HL-60 (cell line): ENCODE measurements at regions not wholly inside any gene's neighbourhood (a gene's known extent, or its start where the extent isn't known, plus 50 kb on each side); places are given as distances from the start of the nearest gene placed in this dataset.

ENCODE experiments used
- DNase-seq, 2 experiments: peaks; one replicate each; pipeline ENCODE4 v3.0.0-alpha.2; 2010 to 2020; ENCODE audit warnings: low read depth in 1 of 2, low spot score in 1 of 2
- H3K27ac ChIP-seq: fragments of 250-450 bp; sonication (Bioruptor Pico); replicated peaks from 2 replicates; pipeline ENCODE4 v1.5.1; 2020; ENCODE audit warnings: mild to moderate bottlenecking, moderate library complexity
- H3K27me3 ChIP-seq: fragments of 250-450 bp; sonication (Bioruptor Pico); 2 replicates; pipeline ENCODE4 v1.5.1; 2021; ENCODE audit warnings: mild to moderate bottlenecking, moderate library complexity; ENCODE audit not compliant: insufficient read depth, poor library complexity, severe bottlenecking
- H3K4me3 ChIP-seq: replicated peaks from 2 replicates; pipeline ENCODE4 v1.5.1; 2011; ENCODE audit warnings: mild to moderate bottlenecking, control low read depth, low read length; ENCODE audit not compliant: insufficient read depth
- GABPA ChIP-seq: IDR thresholded peaks from 2 replicates; pipeline ENCODE4 v1.6.1; 2012; ENCODE audit warnings: low read depth
- POLR2AphosphoS5 ChIP-seq: IDR thresholded peaks from 2 replicates; pipeline ENCODE4 v1.6.1; 2012; ENCODE audit warnings: low read depth
- SPI1 ChIP-seq: IDR thresholded peaks from 2 replicates; pipeline ENCODE4 v1.6.1; 2012; ENCODE audit warnings: low read depth, mild to moderate bottlenecking, borderline replicate concordance
- TF ChIP-seq, protein P1 (sequence below): IDR thresholded peaks from 2 replicates; pipeline ENCODE4 v1.6.1; 2012; ENCODE audit warnings: low read depth; ENCODE audit not compliant: insufficient replicate concordance
- TF ChIP-seq, protein P2 (sequence below): IDR thresholded peaks from one replicate; pipeline ENCODE4 v1.5.1; 2011; ENCODE audit warnings: low read length, control low read depth, inconsistent platforms; ENCODE audit not compliant: insufficient read depth

DNA sequence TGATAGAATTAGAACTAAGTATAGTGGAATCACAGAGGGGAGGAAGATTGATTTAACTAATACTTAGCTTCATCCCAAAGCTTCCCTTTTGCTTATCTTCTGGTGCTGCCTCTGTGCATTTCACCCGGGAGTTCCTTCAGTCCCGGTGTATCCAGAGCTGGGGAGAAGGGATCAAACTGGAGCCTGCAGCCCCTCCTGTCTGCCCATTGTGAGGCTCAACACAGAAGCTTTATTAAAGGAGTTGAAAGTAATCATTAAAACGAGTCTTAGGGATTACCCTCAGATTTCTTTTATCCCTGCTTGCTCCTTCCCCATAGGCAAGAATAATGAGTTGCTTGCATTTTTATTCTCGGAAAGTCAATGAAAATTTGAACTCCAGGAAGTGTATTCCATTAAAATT, 739.7 kb upstream of the DDX18 start:
- no peak overlapping the region for H3K4me3 ChIP-seq
- H3K27ac ChIP-seq, result no peak overlapping the region
- no peak for DNase-seq
- TF ChIP-seq, protein P1, sequence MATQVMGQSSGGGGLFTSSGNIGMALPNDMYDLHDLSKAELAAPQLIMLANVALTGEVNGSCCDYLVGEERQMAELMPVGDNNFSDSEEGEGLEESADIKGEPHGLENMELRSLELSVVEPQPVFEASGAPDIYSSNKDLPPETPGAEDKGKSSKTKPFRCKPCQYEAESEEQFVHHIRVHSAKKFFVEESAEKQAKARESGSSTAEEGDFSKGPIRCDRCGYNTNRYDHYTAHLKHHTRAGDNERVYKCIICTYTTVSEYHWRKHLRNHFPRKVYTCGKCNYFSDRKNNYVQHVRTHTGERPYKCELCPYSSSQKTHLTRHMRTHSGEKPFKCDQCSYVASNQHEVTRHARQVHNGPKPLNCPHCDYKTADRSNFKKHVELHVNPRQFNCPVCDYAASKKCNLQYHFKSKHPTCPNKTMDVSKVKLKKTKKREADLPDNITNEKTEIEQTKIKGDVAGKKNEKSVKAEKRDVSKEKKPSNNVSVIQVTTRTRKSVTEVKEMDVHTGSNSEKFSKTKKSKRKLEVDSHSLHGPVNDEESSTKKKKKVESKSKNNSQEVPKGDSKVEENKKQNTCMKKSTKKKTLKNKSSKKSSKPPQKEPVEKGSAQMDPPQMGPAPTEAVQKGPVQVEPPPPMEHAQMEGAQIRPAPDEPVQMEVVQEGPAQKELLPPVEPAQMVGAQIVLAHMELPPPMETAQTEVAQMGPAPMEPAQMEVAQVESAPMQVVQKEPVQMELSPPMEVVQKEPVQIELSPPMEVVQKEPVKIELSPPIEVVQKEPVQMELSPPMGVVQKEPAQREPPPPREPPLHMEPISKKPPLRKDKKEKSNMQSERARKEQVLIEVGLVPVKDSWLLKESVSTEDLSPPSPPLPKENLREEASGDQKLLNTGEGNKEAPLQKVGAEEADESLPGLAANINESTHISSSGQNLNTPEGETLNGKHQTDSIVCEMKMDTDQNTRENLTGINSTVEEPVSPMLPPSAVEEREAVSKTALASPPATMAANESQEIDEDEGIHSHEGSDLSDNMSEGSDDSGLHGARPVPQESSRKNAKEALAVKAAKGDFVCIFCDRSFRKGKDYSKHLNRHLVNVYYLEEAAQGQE, result no peak
- TF ChIP-seq GABPA (no peak), SPI1 (no peak), POLR2AphosphoS5 (no peak)
- TF ChIP-seq, protein P2, sequence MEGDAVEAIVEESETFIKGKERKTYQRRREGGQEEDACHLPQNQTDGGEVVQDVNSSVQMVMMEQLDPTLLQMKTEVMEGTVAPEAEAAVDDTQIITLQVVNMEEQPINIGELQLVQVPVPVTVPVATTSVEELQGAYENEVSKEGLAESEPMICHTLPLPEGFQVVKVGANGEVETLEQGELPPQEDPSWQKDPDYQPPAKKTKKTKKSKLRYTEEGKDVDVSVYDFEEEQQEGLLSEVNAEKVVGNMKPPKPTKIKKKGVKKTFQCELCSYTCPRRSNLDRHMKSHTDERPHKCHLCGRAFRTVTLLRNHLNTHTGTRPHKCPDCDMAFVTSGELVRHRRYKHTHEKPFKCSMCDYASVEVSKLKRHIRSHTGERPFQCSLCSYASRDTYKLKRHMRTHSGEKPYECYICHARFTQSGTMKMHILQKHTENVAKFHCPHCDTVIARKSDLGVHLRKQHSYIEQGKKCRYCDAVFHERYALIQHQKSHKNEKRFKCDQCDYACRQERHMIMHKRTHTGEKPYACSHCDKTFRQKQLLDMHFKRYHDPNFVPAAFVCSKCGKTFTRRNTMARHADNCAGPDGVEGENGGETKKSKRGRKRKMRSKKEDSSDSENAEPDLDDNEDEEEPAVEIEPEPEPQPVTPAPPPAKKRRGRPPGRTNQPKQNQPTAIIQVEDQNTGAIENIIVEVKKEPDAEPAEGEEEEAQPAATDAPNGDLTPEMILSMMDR, result no peak
- H3K27me3 ChIP-seq, result no peaks in the 10 kb centered on the region

DNA sequence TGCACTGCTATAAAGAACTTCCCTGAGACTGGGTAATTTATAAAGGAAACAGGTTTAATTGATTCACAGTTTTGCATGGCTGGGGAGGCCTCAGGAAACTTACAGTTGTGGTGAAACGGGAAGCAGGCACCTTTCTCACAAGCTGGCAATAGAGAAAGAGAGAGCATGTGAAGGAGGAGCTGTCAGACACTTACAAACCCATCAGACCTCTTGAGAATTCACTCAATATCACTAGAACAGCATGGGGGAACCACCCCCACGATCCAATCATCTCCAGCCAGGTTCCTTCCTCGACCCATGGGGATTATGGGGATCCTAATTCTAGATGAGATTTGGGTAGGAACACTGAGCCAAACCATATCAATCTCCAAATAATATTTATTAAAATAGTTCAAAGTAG, 729.2 kb upstream of the DDX18 start:
- no peak for DNase-seq
- TF ChIP-seq, protein P2, result no peak
- TF ChIP-seq SPI1 (no peak), POLR2AphosphoS5 (no peak), GABPA (no peak)
- TF ChIP-seq, protein P1, result no peak
- no peaks in the 10 kb centered on the region for H3K27me3 ChIP-seq
- no peak overlapping the region for H3K4me3 ChIP-seq
- H3K27ac ChIP-seq, result no peak overlapping the region

DNA sequence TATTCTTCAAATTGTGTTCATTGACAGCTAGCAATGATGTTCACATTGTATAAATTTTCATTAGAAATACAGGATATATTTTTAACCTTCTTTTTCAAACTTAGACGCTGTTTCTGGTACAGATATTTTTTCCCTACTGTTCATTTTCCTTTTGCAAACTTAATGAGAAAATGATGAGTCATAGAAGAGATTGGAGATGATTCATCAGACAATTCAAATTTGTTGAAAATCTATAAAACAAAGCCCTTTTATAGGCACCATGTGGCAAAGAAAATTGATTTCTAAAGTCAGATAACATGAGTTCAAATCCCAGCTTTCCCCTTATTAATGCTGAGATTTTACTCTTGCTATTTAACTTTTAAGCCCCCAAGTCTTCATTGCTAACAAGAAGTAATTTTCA, 728.8 kb upstream of the DDX18 start:
- Histone ChIP-seq H3K27me3 (no peaks in the 10 kb centered on the region), H3K4me3 (no peak overlapping the region), H3K27ac (no peak overlapping the region)
- no peak for DNase-seq
- TF ChIP-seq POLR2AphosphoS5 (no peak), SPI1 (no peak), GABPA (no peak)
- TF ChIP-seq, protein P2, result no peak
- TF ChIP-seq, protein P1, result no peak
